ENCODE measurements at regions not wholly inside any gene's neighbourhood (a gene's known extent, or its start where the extent isn't known, plus 50 kb on each side); places are given as distances from the start of the nearest gene placed in this dataset.

GRCh38 chr3:109387201-109387600 lies 49.9 kb upstream of the DPPA4 start:
- Mint-ChIP-seq H3K9me3 (peaks cover 0 to 1% (median 0%) of the 10 kb centered on the region in 9 donors), H3K36me3 (no peaks in the 10 kb centered on the region), H3K4me3 (no peak overlapping the region), H3K27me3 (peaks cover 1 to 11% (median 3%) of the 10 kb centered on the region in 5 donors), H3K4me1 (peaks cover 0 to 1% (median 0%) of the 10 kb centered on the region in 4 donors), H3K27ac (no peak overlapping the region)
- POLR2A ChIA-PET: no interaction called here
- no peak for DNase-seq
- ATAC-seq: no peak

All from naive thymus-derived CD8-positive, alpha-beta T cell (primary cell).